Osteoblast (primary cell): ENCODE measurements at regions not wholly inside any gene's neighbourhood (a gene's known extent, or its start where the extent isn't known, plus 50 kb on each side); places are given as distances from the start of the nearest gene placed in this dataset.

Experiments used
- DNase-seq: peaks from one replicate; pipeline ENCODE4 v3.0.0; 2011; ENCODE audit warnings: low spot score, mixed read lengths; ENCODE audit not compliant: insufficient read length; ENCODE audit errors: missing footprints
- H2AFZ ChIP-seq: 2 replicates; pipeline ENCODE4 v1.6.0; 2011; ENCODE audit warnings: mild to moderate bottlenecking, low read length
- H3K27ac ChIP-seq: 2 replicates; pipeline ENCODE4 v1.5.1; 2011; ENCODE audit warnings: mild to moderate bottlenecking, low read depth, low read length, moderate library complexity
- H3K27me3 ChIP-seq: 2 replicates; pipeline ENCODE4 v1.6.0; 2012; ENCODE audit warnings: mild to moderate bottlenecking, control low read depth, inconsistent platforms, low read length, moderate library complexity; ENCODE audit not compliant: insufficient read depth
- H3K36me3 ChIP-seq: 2 replicates; pipeline ENCODE4 v1.5.1; 2011; ENCODE audit warnings: mild to moderate bottlenecking, low read length, control low read depth, moderate library complexity; ENCODE audit not compliant: insufficient read depth
- H3K4me1 ChIP-seq: 2 replicates; pipeline ENCODE4 v1.5.1; 2011; ENCODE audit warnings: mild to moderate bottlenecking, low read length, control low read depth, moderate library complexity; ENCODE audit not compliant: insufficient read depth
- H3K4me2 ChIP-seq: 2 replicates; pipeline ENCODE4 v1.6.0; 2011; ENCODE audit warnings: mild to moderate bottlenecking, low read length; ENCODE audit not compliant: insufficient read depth
- H3K4me3 ChIP-seq: fragments of 200-600 bp; sonication (generic); 3 replicates; pipeline ENCODE4 v1.5.1; 2012; ENCODE audit warnings: mild to moderate bottlenecking, low read length, inconsistent platforms; ENCODE audit not compliant: insufficient read depth
- H3K79me2 ChIP-seq: 2 replicates; pipeline ENCODE4 v1.6.0; 2012; ENCODE audit warnings: mild to moderate bottlenecking, low read length, control low read depth, inconsistent platforms; ENCODE audit not compliant: insufficient read depth
- H3K9me3 ChIP-seq: 2 replicates; pipeline ENCODE4 v1.5.1; 2011; ENCODE audit warnings: low read depth, low read length, control low read depth
- H4K20me1 ChIP-seq: 2 replicates; pipeline ENCODE4 v1.6.0; 2012; ENCODE audit warnings: mild to moderate bottlenecking, low read length, control low read depth; ENCODE audit not compliant: insufficient read depth
- TF ChIP-seq, protein P1 (sequence below): IDR thresholded peaks from 2 replicates; pipeline ENCODE4 v1.5.1; 2011; ENCODE audit warnings: mild to moderate bottlenecking, low read depth, low read length, moderate library complexity; ENCODE audit errors: extremely low read depth

DNA sequence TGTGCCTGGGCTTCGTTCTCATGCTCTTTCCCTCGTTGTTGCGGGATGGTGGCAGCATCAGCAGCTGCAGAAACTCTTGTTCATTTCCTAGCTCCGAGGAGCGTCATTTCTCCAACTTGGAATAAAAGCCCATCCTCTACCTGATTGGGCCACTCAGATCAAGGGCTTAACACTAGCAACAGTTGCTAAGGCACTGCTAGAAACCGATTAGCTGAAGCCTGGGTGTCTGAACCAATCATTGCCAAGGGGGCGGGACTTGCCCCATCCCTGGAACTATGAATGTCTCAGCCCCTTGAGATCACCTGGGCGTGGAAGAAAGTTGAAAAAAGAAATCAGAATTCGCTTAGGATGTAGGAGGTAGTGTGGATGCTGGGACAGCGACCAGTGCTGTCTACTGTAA is 145.3 kb downstream of the FOXL1 start:
- no peak for DNase-seq
- no peaks in the 10 kb centered on the region for H3K9me3 ChIP-seq
- H3K36me3 ChIP-seq: no peaks in the 10 kb centered on the region
- peaks cover 7% of the 10 kb centered on the region for H3K4me1 ChIP-seq
- no peak overlapping the region for H3K4me3 ChIP-seq
- H2AFZ ChIP-seq: no peak overlapping the region
- H3K27me3 ChIP-seq: peaks cover 23% of the 10 kb centered on the region
- TF ChIP-seq, protein P1, sequence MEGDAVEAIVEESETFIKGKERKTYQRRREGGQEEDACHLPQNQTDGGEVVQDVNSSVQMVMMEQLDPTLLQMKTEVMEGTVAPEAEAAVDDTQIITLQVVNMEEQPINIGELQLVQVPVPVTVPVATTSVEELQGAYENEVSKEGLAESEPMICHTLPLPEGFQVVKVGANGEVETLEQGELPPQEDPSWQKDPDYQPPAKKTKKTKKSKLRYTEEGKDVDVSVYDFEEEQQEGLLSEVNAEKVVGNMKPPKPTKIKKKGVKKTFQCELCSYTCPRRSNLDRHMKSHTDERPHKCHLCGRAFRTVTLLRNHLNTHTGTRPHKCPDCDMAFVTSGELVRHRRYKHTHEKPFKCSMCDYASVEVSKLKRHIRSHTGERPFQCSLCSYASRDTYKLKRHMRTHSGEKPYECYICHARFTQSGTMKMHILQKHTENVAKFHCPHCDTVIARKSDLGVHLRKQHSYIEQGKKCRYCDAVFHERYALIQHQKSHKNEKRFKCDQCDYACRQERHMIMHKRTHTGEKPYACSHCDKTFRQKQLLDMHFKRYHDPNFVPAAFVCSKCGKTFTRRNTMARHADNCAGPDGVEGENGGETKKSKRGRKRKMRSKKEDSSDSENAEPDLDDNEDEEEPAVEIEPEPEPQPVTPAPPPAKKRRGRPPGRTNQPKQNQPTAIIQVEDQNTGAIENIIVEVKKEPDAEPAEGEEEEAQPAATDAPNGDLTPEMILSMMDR: no peak
- no peaks in the 10 kb centered on the region for H4K20me1 ChIP-seq
- H3K4me2 ChIP-seq: no peak overlapping the region
- H3K79me2 ChIP-seq: no peaks in the 10 kb centered on the region
- no peak overlapping the region for H3K27ac ChIP-seq

DNA sequence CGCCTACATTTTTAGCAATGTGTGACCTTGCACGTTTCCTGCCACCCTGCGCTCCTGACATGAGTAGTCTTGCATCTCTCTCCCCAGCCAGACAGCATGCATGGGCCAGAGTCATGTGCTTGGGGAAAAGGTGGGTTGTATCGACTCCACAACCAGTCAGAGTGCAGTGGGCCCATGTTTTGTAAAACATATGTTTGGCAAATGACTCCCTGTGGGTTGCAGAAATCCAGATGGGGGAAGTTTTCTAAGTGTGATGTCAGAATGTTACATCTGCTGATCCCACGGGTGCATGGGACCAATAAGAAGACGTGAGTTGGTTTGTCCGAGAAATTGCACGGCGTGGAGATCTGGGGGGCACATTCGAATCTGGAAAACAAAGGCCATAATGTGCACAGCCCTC is 147.1 kb downstream of the FOXL1 start:
- no peaks in the 10 kb centered on the region for H3K36me3 ChIP-seq
- H3K4me1 ChIP-seq: peaks cover 7% of the 10 kb centered on the region
- H3K27me3 ChIP-seq: peaks cover 20% of the 10 kb centered on the region
- DNase-seq: no peak
- no peak overlapping the region for H3K27ac ChIP-seq
- no peak overlapping the region for H3K4me3 ChIP-seq
- H4K20me1 ChIP-seq: no peaks in the 10 kb centered on the region
- TF ChIP-seq, protein P1: no peak
- H3K79me2 ChIP-seq: no peaks in the 10 kb centered on the region
- no peaks in the 10 kb centered on the region for H3K9me3 ChIP-seq
- no peak overlapping the region for H2AFZ ChIP-seq
- H3K4me2 ChIP-seq: no peak overlapping the region

DNA sequence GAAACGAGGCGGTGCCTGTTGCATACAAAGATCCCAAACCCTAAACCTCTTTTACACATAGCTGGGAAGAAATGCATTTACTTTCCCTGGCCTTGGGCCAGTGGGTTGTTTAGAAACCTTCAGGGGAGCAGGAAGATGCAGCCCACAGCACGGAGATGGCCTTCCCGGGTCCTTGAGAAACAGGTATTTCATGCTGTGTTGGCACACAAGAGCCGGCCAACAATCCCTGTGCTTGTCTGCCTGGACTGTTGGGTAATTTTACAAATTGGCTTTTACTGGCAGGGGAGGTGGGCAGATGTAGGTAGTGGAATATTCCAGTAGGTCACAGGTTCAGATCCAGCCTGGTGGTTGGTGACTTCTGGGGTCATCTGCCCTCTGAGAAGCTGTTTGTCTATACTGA is 148.0 kb downstream of the FOXL1 start:
- H3K79me2 ChIP-seq: no peaks in the 10 kb centered on the region
- no peak for DNase-seq
- H2AFZ ChIP-seq: no peak overlapping the region
- H3K4me3 ChIP-seq: no peak overlapping the region
- no peak overlapping the region for H3K27ac ChIP-seq
- no peaks in the 10 kb centered on the region for H3K9me3 ChIP-seq
- H3K27me3 ChIP-seq: peaks cover 20% of the 10 kb centered on the region
- H3K4me1 ChIP-seq: peaks cover 7% of the 10 kb centered on the region
- no peaks in the 10 kb centered on the region for H4K20me1 ChIP-seq
- TF ChIP-seq, protein P1: no peak
- H3K36me3 ChIP-seq: no peaks in the 10 kb centered on the region
- H3K4me2 ChIP-seq: no peak overlapping the region

DNA sequence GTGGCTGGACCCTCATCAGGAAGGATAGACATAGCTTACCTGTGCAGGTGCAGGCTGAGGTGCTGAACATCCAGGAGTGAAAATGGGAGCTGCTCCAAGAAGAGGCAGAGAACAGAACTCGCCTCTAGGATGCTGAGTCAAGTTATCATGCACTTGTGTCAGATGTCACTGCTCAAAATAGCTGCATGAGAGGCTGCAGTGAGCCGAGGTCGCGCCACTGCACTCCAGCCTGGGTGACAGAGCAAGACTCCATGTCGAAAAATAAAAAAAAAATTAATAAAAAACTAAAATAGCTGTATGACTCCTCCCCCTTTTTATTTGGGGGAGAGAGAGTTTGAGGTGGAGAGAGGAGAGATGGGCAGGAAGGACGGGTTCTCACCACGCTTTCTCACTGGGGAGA is 148.8 kb downstream of the FOXL1 start:
- H2AFZ ChIP-seq: no peak overlapping the region
- no peak overlapping the region for H3K4me3 ChIP-seq
- H3K36me3 ChIP-seq: no peaks in the 10 kb centered on the region
- peaks cover 7% of the 10 kb centered on the region for H3K4me1 ChIP-seq
- H3K79me2 ChIP-seq: no peaks in the 10 kb centered on the region
- no peak for DNase-seq
- no peak overlapping the region for H3K27ac ChIP-seq
- no peak overlapping the region for H3K4me2 ChIP-seq
- TF ChIP-seq, protein P1: no peak
- H3K9me3 ChIP-seq: no peaks in the 10 kb centered on the region
- H3K27me3 ChIP-seq: peaks cover 21% of the 10 kb centered on the region
- no peaks in the 10 kb centered on the region for H4K20me1 ChIP-seq
